Retinal pigment epithelial cell (primary cell): ENCODE measurements at regions not wholly inside any gene's neighbourhood (a gene's known extent, or its start where the extent isn't known, plus 50 kb on each side); places are given as distances from the start of the nearest gene placed in this dataset.
A peak's percentile ranks its signal among the peaks of the same experiment; 100 is the strongest.
"Not testable (repeated sequence)": the region's sequence is repeated elsewhere in the genome, so short reads cannot be mapped to it uniquely, and the experiment has no call there.

Source experiments
- DNase-seq: peaks from one replicate; pipeline ENCODE4 v3.0.0-alpha.2; 2010; ENCODE audit warnings: low read depth
- H3K4me3 ChIP-seq: 2 replicates; pipeline ENCODE4 v1.5.1; 2011; ENCODE audit warnings: mild to moderate bottlenecking, low read length, control low read depth, moderate library complexity
- TF ChIP-seq, protein P1 (sequence below): conservative IDR thresholded peaks from 2 replicates; pipeline ENCODE4 v1.5.1; 2011; ENCODE audit warnings: low read depth, low read length, control low read depth, inconsistent platforms

DNA sequence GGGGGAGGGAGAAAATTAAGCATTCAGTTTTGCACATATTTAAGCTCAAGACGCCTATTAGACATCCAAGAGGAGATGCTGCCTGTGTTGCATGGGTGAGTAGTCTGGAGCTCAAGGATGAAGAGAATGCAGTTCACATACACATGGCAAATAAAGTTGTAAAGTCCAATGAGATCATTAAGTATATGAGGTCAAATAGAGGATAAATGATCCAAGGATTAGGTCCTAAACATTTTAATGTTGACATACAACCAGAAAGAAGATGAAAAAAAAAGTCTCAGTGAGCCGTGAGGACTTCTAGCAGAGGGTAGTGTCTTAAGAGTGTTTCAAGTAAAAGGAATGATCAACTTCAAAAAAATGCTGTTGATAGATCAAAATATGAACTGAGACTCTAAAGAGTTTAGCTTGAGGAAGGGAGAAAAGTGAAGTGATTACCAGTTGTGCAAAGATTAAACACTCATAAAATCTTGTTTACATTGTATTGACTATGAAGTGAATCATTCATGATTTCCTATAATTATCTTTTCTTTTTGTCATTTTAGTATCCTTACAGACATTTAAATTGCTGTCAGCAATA is 251.8 kb downstream of the ZNF608 start:
- TF ChIP-seq, protein P1, sequence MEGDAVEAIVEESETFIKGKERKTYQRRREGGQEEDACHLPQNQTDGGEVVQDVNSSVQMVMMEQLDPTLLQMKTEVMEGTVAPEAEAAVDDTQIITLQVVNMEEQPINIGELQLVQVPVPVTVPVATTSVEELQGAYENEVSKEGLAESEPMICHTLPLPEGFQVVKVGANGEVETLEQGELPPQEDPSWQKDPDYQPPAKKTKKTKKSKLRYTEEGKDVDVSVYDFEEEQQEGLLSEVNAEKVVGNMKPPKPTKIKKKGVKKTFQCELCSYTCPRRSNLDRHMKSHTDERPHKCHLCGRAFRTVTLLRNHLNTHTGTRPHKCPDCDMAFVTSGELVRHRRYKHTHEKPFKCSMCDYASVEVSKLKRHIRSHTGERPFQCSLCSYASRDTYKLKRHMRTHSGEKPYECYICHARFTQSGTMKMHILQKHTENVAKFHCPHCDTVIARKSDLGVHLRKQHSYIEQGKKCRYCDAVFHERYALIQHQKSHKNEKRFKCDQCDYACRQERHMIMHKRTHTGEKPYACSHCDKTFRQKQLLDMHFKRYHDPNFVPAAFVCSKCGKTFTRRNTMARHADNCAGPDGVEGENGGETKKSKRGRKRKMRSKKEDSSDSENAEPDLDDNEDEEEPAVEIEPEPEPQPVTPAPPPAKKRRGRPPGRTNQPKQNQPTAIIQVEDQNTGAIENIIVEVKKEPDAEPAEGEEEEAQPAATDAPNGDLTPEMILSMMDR = no peak
- DNase-seq = no peak
- H3K4me3 ChIP-seq = no peak overlapping the region

DNA sequence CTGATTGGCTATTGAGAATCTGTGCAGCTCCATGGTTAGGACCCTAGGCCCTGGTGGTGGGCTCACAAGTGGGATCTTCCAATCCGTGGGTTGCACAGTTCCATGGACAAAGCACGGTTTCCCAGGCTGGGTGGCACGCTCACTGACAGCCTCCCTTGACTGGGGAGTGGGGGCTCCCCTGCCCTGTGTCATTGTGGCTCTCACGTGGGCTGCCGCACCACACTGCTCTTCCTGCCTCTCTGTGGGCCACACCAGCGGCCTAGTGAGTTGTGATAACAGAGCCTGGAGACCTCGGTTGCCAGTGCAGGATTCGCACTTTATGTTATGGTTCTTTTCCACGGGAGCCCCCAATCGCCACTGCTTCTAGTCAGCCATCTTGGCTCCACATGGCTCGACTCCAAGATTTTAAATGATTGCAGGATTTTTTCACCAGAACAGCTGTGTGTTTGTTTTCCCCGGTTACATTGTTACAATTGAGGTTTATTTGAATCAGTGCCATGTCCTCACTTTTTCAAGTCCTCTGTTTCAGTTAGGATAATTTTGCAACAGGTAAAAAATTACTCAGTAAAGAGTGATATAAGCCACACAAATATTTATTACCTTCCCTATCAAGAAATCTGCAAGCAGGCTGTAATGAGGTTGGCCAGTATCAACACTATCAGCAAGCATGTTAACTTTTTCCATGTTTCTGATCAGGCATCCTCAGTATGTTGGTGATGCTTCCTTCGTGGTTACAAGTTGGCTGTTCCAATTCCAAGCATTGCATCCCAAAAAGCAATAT is 253.8 kb downstream of the ZNF608 start:
- TF ChIP-seq, protein P1 = no peak
- DNase-seq = no peak
- H3K4me3 ChIP-seq = no peak overlapping the region

DNA sequence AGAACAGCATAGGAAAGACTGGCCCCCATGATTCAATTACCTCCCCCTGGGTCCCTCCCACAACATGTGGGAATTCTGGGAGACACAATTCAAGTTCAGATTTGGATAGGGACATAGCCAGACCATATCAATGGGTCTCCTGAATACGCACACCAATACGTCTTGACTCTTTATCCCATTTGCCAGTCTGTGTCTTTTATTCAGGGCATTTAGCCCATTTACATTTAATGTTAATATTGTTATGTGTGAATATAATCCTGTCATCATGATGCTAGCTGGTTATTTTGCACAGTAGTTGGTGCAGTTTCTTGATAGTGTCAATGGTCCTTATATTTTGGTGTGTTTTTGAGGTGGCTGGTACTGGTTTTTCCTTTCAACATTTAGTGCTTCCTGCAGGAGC is 256.1 kb downstream of the ZNF608 start:
- not testable (repeated sequence) for H3K4me3 ChIP-seq, DNase-seq

DNA sequence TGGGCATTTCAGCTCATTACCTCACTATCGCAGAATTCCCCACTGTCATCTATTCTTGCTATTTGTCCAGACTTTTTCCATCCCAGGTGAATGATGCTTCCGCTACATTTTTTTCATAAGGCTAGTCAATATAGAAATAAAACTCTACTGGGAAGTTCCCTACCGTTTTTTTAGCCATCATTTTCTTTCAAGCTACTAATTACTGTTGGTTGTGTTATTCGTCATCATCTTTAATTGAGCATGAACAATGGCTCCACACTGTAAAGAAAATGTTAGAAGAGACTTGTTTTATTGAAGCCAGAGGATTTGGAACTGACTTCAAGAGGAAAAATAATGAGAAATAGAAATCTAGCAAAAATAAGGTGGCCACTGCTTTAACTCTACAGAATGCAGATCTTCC is 265.0 kb downstream of the ZNF608 start:
- no peak for DNase-seq
- no peak overlapping the region for H3K4me3 ChIP-seq
- TF ChIP-seq, protein P1 = no peak

DNA sequence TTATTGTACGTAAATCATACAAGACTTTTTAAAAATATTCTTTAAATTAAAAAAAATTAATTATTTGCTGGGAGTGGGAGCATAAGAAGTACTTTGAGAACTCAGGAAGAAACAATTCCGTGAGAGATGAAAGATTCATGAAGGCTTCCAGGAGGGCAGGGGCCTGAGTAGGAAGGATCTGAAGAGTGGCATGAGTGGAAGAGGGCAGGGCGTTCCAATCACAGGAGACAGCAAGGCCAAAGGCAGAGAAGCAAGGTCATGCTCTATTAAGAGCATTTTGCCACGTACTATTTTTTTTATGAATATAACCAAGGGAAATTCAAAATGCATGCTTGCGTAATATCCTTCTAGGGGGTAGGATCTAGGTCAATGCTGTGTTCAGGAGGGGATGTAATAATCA is 265.5 kb downstream of the ZNF608 start:
- DNase-seq = no peak
- TF ChIP-seq, protein P1 = no peak
- no peak overlapping the region for H3K4me3 ChIP-seq

DNA sequence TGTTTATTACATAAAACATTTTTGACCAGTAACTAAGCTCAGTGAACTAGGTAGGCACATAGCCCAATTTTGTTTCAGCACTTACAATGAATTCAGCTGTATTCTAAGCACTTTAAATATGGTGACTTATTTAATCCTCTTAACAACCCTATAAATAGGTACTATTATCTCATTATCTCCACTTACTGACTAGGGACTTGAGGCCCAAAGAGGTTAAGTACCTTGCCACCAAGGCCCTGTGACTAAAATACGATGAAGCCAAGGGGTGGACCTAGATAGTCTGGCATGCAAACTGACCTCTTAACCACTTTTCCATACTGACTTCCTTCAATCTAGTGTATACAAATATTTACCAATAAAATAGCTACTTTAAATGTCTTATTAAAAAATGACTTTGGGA is 266.4 kb downstream of the ZNF608 start:
- TF ChIP-seq, protein P1 = no peak
- DNase-seq = peak; percentile 86
- H3K4me3 ChIP-seq = no peak overlapping the region

DNA sequence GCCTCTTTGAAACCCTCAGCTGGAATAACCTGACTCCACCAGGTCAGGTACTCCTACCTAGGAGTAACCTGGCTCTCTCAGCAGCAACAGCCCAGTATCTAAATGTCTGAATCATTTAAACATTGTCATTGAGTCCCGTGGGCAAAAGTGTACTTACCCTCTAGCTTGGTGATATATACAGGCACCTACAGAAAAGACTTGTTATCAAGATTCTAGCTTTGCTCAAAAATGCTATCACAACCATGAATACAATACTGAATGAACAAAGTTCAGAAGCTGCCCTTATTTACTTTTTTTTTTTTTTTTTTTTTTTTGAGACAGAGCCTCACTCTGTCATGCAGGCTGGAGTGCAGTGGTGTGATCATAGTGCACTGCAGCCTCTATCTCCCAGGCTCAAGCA is 268.2 kb downstream of the ZNF608 start:
- H3K4me3 ChIP-seq = no peak overlapping the region
- TF ChIP-seq, protein P1 = no peak
- DNase-seq = no peak
